Activated CD4-positive, alpha-beta memory T cell treated with anti-CD3 and anti-CD28 coated beads for 36 hours (primary cell): ENCODE measurements at regions not wholly inside any gene's neighbourhood (a gene's known extent, or its start where the extent isn't known, plus 50 kb on each side); places are given as distances from the start of the nearest gene placed in this dataset.

Experiments
- CTCF ChIA-PET: fragments of 350-600 bp; sonication (Branson Sonifier 250); formaldehyde crosslinking; loops from one replicate; lab custom pipeline; 2021; ENCODE audit warnings: antibody characterized with exemption, inconsistent platforms; lab: Charles Lee
- POLR2A ChIA-PET: fragments of 350-600 bp; sonication (Branson Sonifier 250); formaldehyde crosslinking; loops from one replicate; lab custom pipeline; 2021; ENCODE audit warnings: antibody characterized with exemption; lab: Charles Lee
- DNase-seq: peaks from one replicate; pipeline ENCODE4 v3.0.0-alpha.2; 2020
- H3K27ac Mint-ChIP-seq: one replicate; pipeline ENCODE4 v1.8.0; 2021; ENCODE audit warnings: mixed read lengths
- H3K27me3 Mint-ChIP-seq: one replicate; pipeline ENCODE4 v1.8.0; 2021; ENCODE audit warnings: mixed read lengths
- H3K36me3 Mint-ChIP-seq: one replicate; pipeline ENCODE4 v1.8.0; 2021; ENCODE audit warnings: mixed read lengths
- H3K4me1 Mint-ChIP-seq: one replicate; pipeline ENCODE4 v1.8.0; 2021; ENCODE audit warnings: low read depth, mixed read lengths
- H3K4me3 Mint-ChIP-seq: one replicate; pipeline ENCODE4 v1.8.0; 2021; ENCODE audit warnings: mild to moderate bottlenecking, mixed read lengths
- H3K9me3 Mint-ChIP-seq: one replicate; pipeline ENCODE4 v1.8.0; 2021; ENCODE audit warnings: mixed read lengths
- intact Hi-C: fragments of 100-400 bp; cut with micrococcal nuclease; formaldehyde crosslinking; loops from one replicate; pipeline ENCODE4 v1.15.1; 2023

GRCh38 chr21:19321688-19322087 is 918.1 kb upstream of the TMPRSS15 start:
- no peak for DNase-seq
- no peaks in the 10 kb centered on the region for H3K4me1 Mint-ChIP-seq
- CTCF ChIA-PET = no interaction called here

GRCh38 chr21:19322360-19322759 is 918.8 kb upstream of the TMPRSS15 start:
- DNase-seq = no peak
- intact Hi-C loops = no loop called here
- POLR2A ChIA-PET = no interaction called here
- CTCF ChIA-PET = no interaction called here
- Mint-ChIP-seq H3K27ac (no peak overlapping the region), H3K27me3 (no peaks in the 10 kb centered on the region), H3K36me3 (no peaks in the 10 kb centered on the region), H3K4me3 (no peak overlapping the region), H3K9me3 (peaks cover 3% of the 10 kb centered on the region), H3K4me1 (no peaks in the 10 kb centered on the region)

More at GRCh38 chr21:19321688-19322087, 918.1 kb upstream of the TMPRSS15 start:
- Mint-ChIP-seq H3K27me3 (no peaks in the 10 kb centered on the region), H3K27ac (no peak overlapping the region), H3K4me3 (no peak overlapping the region), H3K9me3 (peaks cover 3% of the 10 kb centered on the region), H3K36me3 (no peaks in the 10 kb centered on the region)
- POLR2A ChIA-PET = no interaction called here
- intact Hi-C loops = no loop called here

GRCh38 chr21:19326531-19327319 is 923.1 kb upstream of the TMPRSS15 start:
- no peaks in the 10 kb centered on the region for H3K36me3 Mint-ChIP-seq
- H3K4me1 Mint-ChIP-seq = no peaks in the 10 kb centered on the region
- peaks cover 12% of the 10 kb centered on the region for H3K9me3 Mint-ChIP-seq
- ChIA-PET POLR2A (no interaction called here), CTCF (no interaction called here)
- no peak overlapping the region for H3K4me3 Mint-ChIP-seq
- intact Hi-C loops = no loop called here
- no peak overlapping the region for H3K27ac Mint-ChIP-seq
- H3K27me3 Mint-ChIP-seq = no peaks in the 10 kb centered on the region
- DNase-seq = no peak

GRCh38 chr21:19328954-19329353 is 925.4 kb upstream of the TMPRSS15 start:
- no peaks in the 10 kb centered on the region for H3K27me3 Mint-ChIP-seq
- no peaks in the 10 kb centered on the region for H3K4me1 Mint-ChIP-seq
- H3K36me3 Mint-ChIP-seq = no peaks in the 10 kb centered on the region
- intact Hi-C loops = no loop called here
- CTCF ChIA-PET = no interaction called here
- no peak overlapping the region for H3K27ac Mint-ChIP-seq
- POLR2A ChIA-PET = no interaction called here
- DNase-seq = no peak
- no peak overlapping the region for H3K4me3 Mint-ChIP-seq
- H3K9me3 Mint-ChIP-seq = peaks cover 16% of the 10 kb centered on the region

DNA sequence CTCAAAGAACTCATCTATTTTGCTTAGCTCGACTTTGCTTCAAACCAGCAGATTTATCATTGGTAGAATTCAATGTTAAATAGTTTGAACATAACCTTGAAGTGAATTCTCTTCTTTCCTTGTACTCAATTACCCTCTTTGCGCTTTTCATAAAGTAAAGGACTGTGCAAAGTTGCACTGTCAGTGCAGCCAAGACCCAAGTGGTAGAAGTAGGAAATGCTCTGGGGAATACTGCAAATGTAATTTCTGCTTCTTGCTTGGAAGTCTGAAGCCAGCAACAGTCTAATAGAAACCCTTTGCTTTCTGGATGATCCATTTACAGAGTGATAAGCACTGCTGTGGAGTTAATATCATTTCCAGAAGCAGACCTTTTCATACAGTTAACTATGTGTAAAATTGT is 936.7 kb upstream of the TMPRSS15 start:
- ChIA-PET CTCF (no interaction called here), POLR2A (no interaction called here)
- Mint-ChIP-seq H3K4me3 (no peak overlapping the region), H3K4me1 (no peaks in the 10 kb centered on the region), H3K27me3 (no peaks in the 10 kb centered on the region), H3K9me3 (peaks cover 6% of the 10 kb centered on the region), H3K27ac (no peak overlapping the region), H3K36me3 (no peaks in the 10 kb centered on the region)
- intact Hi-C loops = no loop called here
- no peak for DNase-seq

DNA sequence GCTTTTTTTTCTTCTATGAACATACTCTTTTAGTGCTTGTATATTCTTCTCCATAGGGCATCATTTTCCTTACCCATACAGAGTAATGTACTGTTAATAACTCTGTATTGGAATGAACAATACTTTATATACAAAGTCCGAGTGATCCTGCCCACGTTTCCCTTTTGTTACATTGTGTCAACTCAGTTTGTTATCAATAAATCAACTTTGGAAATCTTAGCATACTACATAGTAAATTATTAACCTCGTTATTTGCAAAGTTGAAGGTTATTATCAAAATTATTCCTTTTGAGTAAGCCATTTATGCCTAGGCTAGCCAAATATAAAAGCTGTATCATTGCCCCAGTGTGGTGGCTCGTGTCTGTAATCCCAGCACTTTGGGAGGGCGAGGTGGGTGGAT is 937.4 kb upstream of the TMPRSS15 start:
- peaks cover 5% of the 10 kb centered on the region for H3K9me3 Mint-ChIP-seq
- no peak for DNase-seq
- CTCF ChIA-PET = no interaction called here
- H3K36me3 Mint-ChIP-seq = no peaks in the 10 kb centered on the region
- no peak overlapping the region for H3K27ac Mint-ChIP-seq
- H3K4me3 Mint-ChIP-seq = no peak overlapping the region
- H3K27me3 Mint-ChIP-seq = no peaks in the 10 kb centered on the region
- H3K4me1 Mint-ChIP-seq = no peaks in the 10 kb centered on the region
- POLR2A ChIA-PET = no interaction called here
- intact Hi-C loops = no loop called here

DNA sequence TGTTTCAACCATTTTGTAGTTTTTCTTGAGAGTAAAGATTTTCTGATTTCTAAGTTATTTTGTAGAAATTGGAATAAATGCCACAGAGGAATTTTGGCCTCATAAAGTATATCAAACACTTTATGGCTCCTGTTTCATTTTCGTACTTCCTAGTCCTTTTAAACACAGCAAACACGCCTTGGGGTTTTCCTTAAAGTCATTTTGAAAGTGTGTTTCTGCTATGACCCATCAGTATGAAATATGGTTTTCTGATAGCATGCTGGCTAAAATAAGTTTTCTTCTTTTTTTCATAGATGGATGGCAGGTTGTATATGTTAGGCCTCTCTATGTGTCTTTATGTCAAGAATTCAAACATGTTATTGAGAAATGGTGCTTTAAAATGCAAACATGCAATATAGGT is 940.1 kb upstream of the TMPRSS15 start:
- no peaks in the 10 kb centered on the region for H3K36me3 Mint-ChIP-seq
- no peaks in the 10 kb centered on the region for H3K27me3 Mint-ChIP-seq
- no peak for DNase-seq
- no peak overlapping the region for H3K27ac Mint-ChIP-seq
- intact Hi-C loops = no loop called here
- ChIA-PET CTCF (no interaction called here), POLR2A (no interaction called here)
- no peaks in the 10 kb centered on the region for H3K4me1 Mint-ChIP-seq
- peaks cover 7% of the 10 kb centered on the region for H3K9me3 Mint-ChIP-seq
- H3K4me3 Mint-ChIP-seq = no peak overlapping the region

DNA sequence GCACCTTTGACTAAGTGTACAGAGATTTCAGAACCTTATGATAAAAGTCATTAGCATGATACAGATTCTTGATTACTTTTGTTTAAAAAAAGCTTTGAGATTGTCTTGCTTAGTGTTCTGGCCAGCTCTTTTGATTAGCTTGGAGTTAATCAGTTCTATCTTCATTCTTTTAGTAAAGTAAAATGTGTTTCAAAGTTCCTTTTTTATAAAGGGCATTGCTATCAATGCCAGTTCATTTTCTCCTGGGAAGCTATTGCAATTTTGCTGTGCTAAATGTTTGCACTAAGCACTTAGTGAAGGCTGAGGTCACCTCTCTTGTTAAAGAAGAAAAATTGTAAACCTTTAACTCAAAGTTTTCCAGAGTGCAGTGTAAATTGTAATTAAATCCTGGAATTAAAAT is 946.7 kb upstream of the TMPRSS15 start:
- no peaks in the 10 kb centered on the region for H3K4me1 Mint-ChIP-seq
- no peak for DNase-seq
- ChIA-PET CTCF (no interaction called here), POLR2A (no interaction called here)
- no peaks in the 10 kb centered on the region for H3K36me3 Mint-ChIP-seq
- no peaks in the 10 kb centered on the region for H3K27me3 Mint-ChIP-seq
- intact Hi-C loops = no loop called here
- no peak overlapping the region for H3K4me3 Mint-ChIP-seq
- H3K27ac Mint-ChIP-seq = no peak overlapping the region
- peaks cover 7% of the 10 kb centered on the region for H3K9me3 Mint-ChIP-seq

GRCh38 chr21:19353256-19353655 is 949.7 kb upstream of the TMPRSS15 start:
- POLR2A ChIA-PET = no interaction called here
- H3K36me3 Mint-ChIP-seq = no peaks in the 10 kb centered on the region
- intact Hi-C loops = no loop called here
- no peak overlapping the region for H3K27ac Mint-ChIP-seq
- H3K9me3 Mint-ChIP-seq = peaks cover 9% of the 10 kb centered on the region
- H3K4me3 Mint-ChIP-seq = no peak overlapping the region
- no peak for DNase-seq
- H3K4me1 Mint-ChIP-seq = no peaks in the 10 kb centered on the region
- H3K27me3 Mint-ChIP-seq = no peaks in the 10 kb centered on the region
- CTCF ChIA-PET = no interaction called here

DNA sequence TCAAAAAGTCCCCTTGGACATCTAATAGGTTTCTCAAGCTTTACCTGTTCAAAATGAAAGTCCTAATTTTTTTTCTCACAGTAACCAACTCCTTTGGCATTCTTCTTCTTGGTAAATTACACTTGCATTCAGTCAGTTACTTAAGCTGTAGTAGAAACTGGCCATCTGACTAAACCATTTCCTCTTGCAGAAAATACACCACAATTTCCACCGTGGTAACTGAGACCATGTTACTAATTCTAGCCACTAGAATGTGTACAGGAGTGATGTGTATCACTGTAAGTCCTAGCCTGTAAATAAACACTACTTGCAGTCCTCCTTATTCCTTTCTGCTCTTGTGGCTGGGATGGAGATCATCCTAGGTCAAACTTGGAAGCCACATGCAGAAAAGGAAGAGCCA is 965.4 kb upstream of the TMPRSS15 start:
- intact Hi-C loops = no loop called here
- no peaks in the 10 kb centered on the region for H3K4me1 Mint-ChIP-seq
- CTCF ChIA-PET = no interaction called here
- H3K9me3 Mint-ChIP-seq = peaks cover 18% of the 10 kb centered on the region
- H3K27ac Mint-ChIP-seq = no peak overlapping the region
- no peak overlapping the region for H3K4me3 Mint-ChIP-seq
- POLR2A ChIA-PET = no interaction called here
- no peaks in the 10 kb centered on the region for H3K36me3 Mint-ChIP-seq
- DNase-seq = no peak
- H3K27me3 Mint-ChIP-seq = no peaks in the 10 kb centered on the region

GRCh38 chr21:19392390-19392789 is 988.8 kb upstream of the TMPRSS15 start:
- H3K36me3 Mint-ChIP-seq = no peaks in the 10 kb centered on the region
- ChIA-PET CTCF (no interaction called here), POLR2A (no interaction called here)
- intact Hi-C loops = no loop called here
- H3K4me3 Mint-ChIP-seq = no peak overlapping the region
- H3K27me3 Mint-ChIP-seq = no peaks in the 10 kb centered on the region
- H3K9me3 Mint-ChIP-seq = peaks cover 5% of the 10 kb centered on the region
- H3K4me1 Mint-ChIP-seq = no peaks in the 10 kb centered on the region
- no peak overlapping the region for H3K27ac Mint-ChIP-seq
- no peak for DNase-seq

GRCh38 chr21:19400223-19400770 is 996.7 kb upstream of the TMPRSS15 start:
- Mint-ChIP-seq H3K9me3 (no peaks in the 10 kb centered on the region), H3K36me3 (no peaks in the 10 kb centered on the region), H3K4me1 (no peaks in the 10 kb centered on the region), H3K4me3 (no peak overlapping the region), H3K27ac (no peak overlapping the region), H3K27me3 (no peaks in the 10 kb centered on the region)
- ChIA-PET CTCF (no interaction called here), POLR2A (no interaction called here)
- intact Hi-C loops = no loop called here
- no peak for DNase-seq

- intact Hi-C loops = no loop called here
- no peak for DNase-seq
- H3K36me3 Mint-ChIP-seq = no peaks in the 10 kb centered on the region
- no peaks in the 10 kb centered on the region for H3K9me3 Mint-ChIP-seq
- ChIA-PET POLR2A (no interaction called here), CTCF (no interaction called here)
- no peak overlapping the region for H3K4me3 Mint-ChIP-seq
- H3K4me1 Mint-ChIP-seq = no peaks in the 10 kb centered on the region
- no peaks in the 10 kb centered on the region for H3K27me3 Mint-ChIP-seq
- H3K27ac Mint-ChIP-seq = no peak overlapping the region
Measured at GRCh38 chr21:19402870-19403269, 999.3 kb upstream of the TMPRSS15 start.
